ENCODE measurements at regions not wholly inside any gene's neighbourhood (a gene's known extent, or its start where the extent isn't known, plus 50 kb on each side); places are given as distances from the start of the nearest gene placed in this dataset.

- Histone ChIP-seq H3K36me3 (ENCODE audit: control insufficient read depth in 2 of 2, insufficient read depth in 1 of 2, low read length in 2 of 2) (no peaks in the 10 kb centered on the region), H3K9me3 (ENCODE audit: control insufficient read depth, insufficient read depth, low read depth, low read length) (no peaks in the 10 kb centered on the region), H3K4me3 (ENCODE audit: low read depth, low read length) (no peak overlapping the region), H3K27ac (ENCODE audit: extremely low read depth, low read depth, low read length) (no peak overlapping the region), H3K4me1 (ENCODE audit: control insufficient read depth, insufficient read depth, low read length) (0 out of 2 replicates have a peak, but pooled peaks cover 2% of the 10 kb centered on the region)
- CTCF ChIA-PET, result interaction anchor here (0.6 kb wide), 1 partner anchor 11 kb away, joined by 3 read pairs; no protein-coding TSS in a partner anchor
- POLR2A ChIA-PET, result no interaction called here
- TF ChIP-seq ATF2 (tag by site-specific recombination; IDR thresholded peaks at IDR 0.05; ENCODE audit: low read depth), result no peak
- no peak for TF ChIP-seq ZNF292 (tag by site-specific recombination; IDR thresholded peaks at IDR 0.05; ENCODE audit: borderline replicate concordance, low read depth)
- no peak for TF ChIP-seq GLI4 (tag by site-specific recombination; IDR thresholded peaks at IDR 0.05)
- TF ChIP-seq HOXC10 (CRISPR knock-in tag; IDR thresholded peaks at IDR 0.05), result no peak
- no peak for TF ChIP-seq ELK4 (IDR thresholded peaks at IDR 0.05; ENCODE audit: borderline replicate concordance, low read depth, low read length)
- no peak for TF ChIP-seq PRDM4 (tag by site-specific recombination; IDR thresholded peaks at IDR 0.05)
- no peak for TF ChIP-seq HIC1 (tag by site-specific recombination; IDR thresholded peaks at IDR 0.05)
- TF ChIP-seq ZNF544 (tag by site-specific recombination; IDR thresholded peaks at IDR 0.05), result no peak
- no peak for TF ChIP-seq ZNF623 (tag by site-specific recombination; IDR thresholded peaks at IDR 0.05)
- no peak for TF ChIP-seq ZSCAN4 (tag by site-specific recombination; IDR thresholded peaks at IDR 0.05)
- no peak for TF ChIP-seq PRDM2 (tag by site-specific recombination; IDR thresholded peaks at IDR 0.05; ENCODE audit: borderline replicate concordance)
- 0 out of 2 replicates have a peak, but pooled peaks have one; percentile 33 for TF ChIP-seq ZBTB48 (tag by site-specific recombination; IDR thresholded peaks at IDR 0.05)
- no peak for TF ChIP-seq ZNF324 (tag by site-specific recombination; IDR thresholded peaks at IDR 0.05)
- no peak for TF ChIP-seq SETDB1 (IDR thresholded peaks at IDR 0.05; ENCODE audit: insufficient read length, low read length)
- TF ChIP-seq ZNF843 (tag by site-specific recombination; IDR thresholded peaks at IDR 0.05), result 0 out of 2 replicates have a peak, but pooled peaks have one; percentile 39
- TF ChIP-seq ZNF791 (tag by site-specific recombination; IDR thresholded peaks at IDR 0.05), result no peak
- TF ChIP-seq ZNF366 (tag by site-specific recombination; conservative IDR thresholded peaks at IDR 0.05), result peak; percentile 29; the same call in 1 of the 2 replicates
- no peak for TF ChIP-seq ZNF341 (tag by site-specific recombination; IDR thresholded peaks at IDR 0.05; ENCODE audit: low read depth)
- no peak for TF ChIP-seq KLF8 (tag by site-specific recombination; IDR thresholded peaks at IDR 0.05)
- no peak for TF ChIP-seq ZSCAN16 (tag by site-specific recombination; IDR thresholded peaks at IDR 0.05)
- TF ChIP-seq ZNF664 (tag by site-specific recombination; IDR thresholded peaks at IDR 0.05), result no peak
- no peak for TF ChIP-seq IKZF3 (tag by site-specific recombination; IDR thresholded peaks at IDR 0.05)
- TF ChIP-seq ZNF214 (tag by site-specific recombination; IDR thresholded peaks at IDR 0.05; ENCODE audit: borderline replicate concordance), result no peak
These were observed 147.5 kb downstream of the IPO8 start for GRCh38 chr12:30548203-30548602.

Measured in HEK293 (cell line).